Hypothalamus (tissue), 51 donors: ENCODE measurements at regions not wholly inside any gene's neighbourhood (a gene's known extent, or its start where the extent isn't known, plus 50 kb on each side); places are given as distances from the start of the nearest gene placed in this dataset.

ENCODE experiments used
- DNase-seq, 51 donors: peaks; one replicate each; lab custom pipeline; 2025; lab: John Stamatoyannopoulos, UW

- no peak for DNase-seq
Observed at GRCh38 chr18:2060086-2060485, 511.2 kb downstream of the METTL4 start.

GRCh38 chr18:2070631-2071030 is 500.7 kb downstream of the METTL4 start:
- DNase-seq = no peak

- no peak for DNase-seq
Observed at GRCh38 chr18:2075499-2075898, 495.8 kb downstream of the METTL4 start.

- DNase-seq = no peak
Observed at GRCh38 chr18:2082676-2083075, 488.6 kb downstream of the METTL4 start.

GRCh38 chr18:2083691-2084090 is 487.6 kb downstream of the METTL4 start:
- no peak for DNase-seq

GRCh38 chr18:2086439-2086838 is 484.9 kb downstream of the METTL4 start:
- DNase-seq = no peak

- DNase-seq = no peak
Observed at GRCh38 chr18:2087877-2088673, 483.2 kb downstream of the METTL4 start.

- DNase-seq = no peak
Observed at GRCh38 chr18:2089396-2089795, 481.9 kb downstream of the METTL4 start.

- DNase-seq = no peak
Observed at GRCh38 chr18:2091937-2092336, 479.4 kb downstream of the METTL4 start.

GRCh38 chr18:2096551-2096950 is 474.8 kb downstream of the METTL4 start:
- no peak for DNase-seq

- no peak for DNase-seq
Observed at GRCh38 chr18:2100694-2101213, 470.6 kb downstream of the METTL4 start.

- no peak for DNase-seq
Observed at GRCh38 chr18:2102022-2102421, 469.3 kb downstream of the METTL4 start.

GRCh38 chr18:2103299-2103698 is 468.0 kb downstream of the METTL4 start:
- DNase-seq = no peak

- DNase-seq = peak in 25 of 51 donors; percentile 0 to 66 (median 16)
Observed at GRCh38 chr18:2104620-2105462, 466.5 kb downstream of the METTL4 start.

- DNase-seq = no peak
Observed at GRCh38 chr18:2108591-2108990, 462.7 kb downstream of the METTL4 start.

- no peak for DNase-seq
Observed at GRCh38 chr18:2111456-2111855, 459.8 kb downstream of the METTL4 start.

GRCh38 chr18:2112435-2113045 is 458.8 kb downstream of the METTL4 start:
- DNase-seq = no peak

- no peak for DNase-seq
Observed at GRCh38 chr18:2114289-2114688, 457.0 kb downstream of the METTL4 start.

- no peak for DNase-seq
Observed at GRCh38 chr18:2114765-2115164, 456.5 kb downstream of the METTL4 start.

GRCh38 chr18:2121224-2121623 is 450.1 kb downstream of the METTL4 start:
- no peak for DNase-seq

GRCh38 chr18:2123077-2123476 is 448.2 kb downstream of the METTL4 start:
- DNase-seq = no peak
